ENCODE measurements at regions not wholly inside any gene's neighbourhood (a gene's known extent, or its start where the extent isn't known, plus 50 kb on each side); places are given as distances from the start of the nearest gene placed in this dataset.

GRCh38 chr4:180655886-180656285 lies 1587.3 kb upstream of the TENM3 start:
- TF ChIP-seq, protein P1, sequence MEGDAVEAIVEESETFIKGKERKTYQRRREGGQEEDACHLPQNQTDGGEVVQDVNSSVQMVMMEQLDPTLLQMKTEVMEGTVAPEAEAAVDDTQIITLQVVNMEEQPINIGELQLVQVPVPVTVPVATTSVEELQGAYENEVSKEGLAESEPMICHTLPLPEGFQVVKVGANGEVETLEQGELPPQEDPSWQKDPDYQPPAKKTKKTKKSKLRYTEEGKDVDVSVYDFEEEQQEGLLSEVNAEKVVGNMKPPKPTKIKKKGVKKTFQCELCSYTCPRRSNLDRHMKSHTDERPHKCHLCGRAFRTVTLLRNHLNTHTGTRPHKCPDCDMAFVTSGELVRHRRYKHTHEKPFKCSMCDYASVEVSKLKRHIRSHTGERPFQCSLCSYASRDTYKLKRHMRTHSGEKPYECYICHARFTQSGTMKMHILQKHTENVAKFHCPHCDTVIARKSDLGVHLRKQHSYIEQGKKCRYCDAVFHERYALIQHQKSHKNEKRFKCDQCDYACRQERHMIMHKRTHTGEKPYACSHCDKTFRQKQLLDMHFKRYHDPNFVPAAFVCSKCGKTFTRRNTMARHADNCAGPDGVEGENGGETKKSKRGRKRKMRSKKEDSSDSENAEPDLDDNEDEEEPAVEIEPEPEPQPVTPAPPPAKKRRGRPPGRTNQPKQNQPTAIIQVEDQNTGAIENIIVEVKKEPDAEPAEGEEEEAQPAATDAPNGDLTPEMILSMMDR (IDR thresholded peaks at IDR 0.05; ENCODE audit: insufficient read depth, low read depth, low read length), result no peak
- TF ChIP-seq EZH2 (IDR thresholded peaks at IDR 0.05; ENCODE audit: insufficient read depth, low read length), result no peak
